HG02610 (cell line): ENCODE measurements at regions not wholly inside any gene's neighbourhood (a gene's known extent, or its start where the extent isn't known, plus 50 kb on each side); places are given as distances from the start of the nearest gene placed in this dataset.

ENCODE experiments used
- ATAC-seq: cut with Tn5 transposase; IDR thresholded peaks from one replicate; pipeline ENCODE4 v1.9.1; 2021; ENCODE audit warnings: mild to moderate bottlenecking, moderate library complexity; ENCODE audit not compliant: unreplicated experiment

- ATAC-seq = no peak
Observed at GRCh38 chr12:47025349-47025748, 54.1 kb upstream of the PCED1B start.

- ATAC-seq = no peak
Observed at GRCh38 chr12:47025798-47026197, 53.6 kb upstream of the PCED1B start.

DNA sequence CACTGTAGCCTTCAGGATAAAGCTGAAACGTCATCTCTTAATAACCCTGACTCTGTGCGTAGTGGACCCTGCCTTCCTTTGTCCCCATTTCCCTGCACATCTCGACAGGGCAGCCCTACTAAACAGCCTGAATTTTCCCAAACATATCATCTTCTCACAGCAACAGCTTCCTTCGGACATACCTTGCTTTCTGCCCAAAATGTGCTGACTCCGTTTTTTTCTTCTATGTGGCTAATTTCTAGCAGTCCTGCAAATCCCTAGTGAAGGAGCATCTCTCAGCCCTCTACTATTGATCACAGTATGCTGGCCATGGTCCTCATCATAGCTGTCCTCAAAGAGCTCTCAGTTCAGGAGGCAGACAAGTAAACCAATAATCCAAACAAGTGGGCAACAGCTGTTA lies 53.1 kb upstream of the PCED1B start:
- no peak for ATAC-seq
